Stimulated activated CD8-positive, alpha-beta memory T cell treated with anti-CD3 and anti-CD28 coated beads, Interleukin-12 subunit alpha, Interleukin-12 subunit beta, amount 100 ng/mL, for 1 hour (primary cell): ENCODE measurements at regions not wholly inside any gene's neighbourhood (a gene's known extent, or its start where the extent isn't known, plus 50 kb on each side); places are given as distances from the start of the nearest gene placed in this dataset.
"Not testable (repeated sequence)": the region's sequence is repeated elsewhere in the genome, so short reads cannot be mapped to it uniquely, and the experiment has no call there.

Experiments
- DNase-seq: peaks from one replicate; pipeline ENCODE4 v3.0.0-alpha.2; 2020; ENCODE audit warnings: low read depth

GRCh38 chr2:83376731-83377130 lies 1082.3 kb downstream of the SUCLG1 start:
- DNase-seq: no peak

GRCh38 chr2:83370419-83370762 lies 1088.7 kb downstream of the SUCLG1 start:
- no peak for DNase-seq

- DNase-seq: no peak
Observed at GRCh38 chr2:83369601-83370418, 1089.3 kb downstream of the SUCLG1 start.

GRCh38 chr2:83368916-83369315 lies 1090.2 kb downstream of the SUCLG1 start:
- no peak for DNase-seq

GRCh38 chr2:83368461-83368860 lies 1090.6 kb downstream of the SUCLG1 start:
- DNase-seq: no peak

- no peak for DNase-seq
Observed at GRCh38 chr2:83365476-83365875, 1093.6 kb downstream of the SUCLG1 start.

- no peak for DNase-seq
Observed at GRCh38 chr2:83364264-83364663, 1094.8 kb downstream of the SUCLG1 start.

GRCh38 chr2:83363138-83363537 lies 1095.9 kb downstream of the SUCLG1 start:
- DNase-seq: not testable (repeated sequence)

- DNase-seq: no peak
Observed at GRCh38 chr2:83359336-83359735, 1099.7 kb downstream of the SUCLG1 start.

- no peak for DNase-seq
Observed at GRCh38 chr2:83342860-83343329, 1116.2 kb downstream of the SUCLG1 start.

- DNase-seq: no peak
Observed at GRCh38 chr2:83340424-83340823, 1118.7 kb downstream of the SUCLG1 start.

- not testable (repeated sequence) for DNase-seq
Observed at GRCh38 chr2:83339942-83340341, 1119.1 kb downstream of the SUCLG1 start.

- no peak for DNase-seq
Observed at GRCh38 chr2:83331810-83332209, 1127.3 kb downstream of the SUCLG1 start.

- DNase-seq: no peak
Observed at GRCh38 chr2:83323038-83323437, 1136.0 kb downstream of the SUCLG1 start.

GRCh38 chr2:83320053-83320452 lies 1139.0 kb downstream of the SUCLG1 start:
- no peak for DNase-seq

GRCh38 chr2:83305758-83306378 lies 1153.2 kb downstream of the SUCLG1 start:
- no peak for DNase-seq

GRCh38 chr2:83291083-83291482 lies 1168.0 kb downstream of the SUCLG1 start:
- DNase-seq: no peak

- no peak for DNase-seq
Observed at GRCh38 chr2:83282841-83283240, 1176.2 kb downstream of the SUCLG1 start.

- DNase-seq: no peak
Observed at GRCh38 chr2:83282043-83282795, 1176.9 kb downstream of the SUCLG1 start.

- DNase-seq: no peak
Observed at GRCh38 chr2:83280391-83280790, 1178.7 kb downstream of the SUCLG1 start.

GRCh38 chr2:83273322-83273721 lies 1185.8 kb downstream of the SUCLG1 start:
- no peak for DNase-seq

- no peak for DNase-seq
Observed at GRCh38 chr2:83261591-83262136, 1197.4 kb downstream of the SUCLG1 start.

GRCh38 chr2:83253848-83254247 lies 1205.2 kb downstream of the SUCLG1 start:
- no peak for DNase-seq
